ENCODE measurements at regions not wholly inside any gene's neighbourhood (a gene's known extent, or its start where the extent isn't known, plus 50 kb on each side); places are given as distances from the start of the nearest gene placed in this dataset.

GRCh38 chr15:94677202-94677790, 445.9 kb downstream of the MCTP2 start:
- DNase-seq (ENCODE audit: low read depth in 2 of 2) = no peak

GRCh38 chr15:94682171-94682570, 450.8 kb downstream of the MCTP2 start:
- DNase-seq (ENCODE audit: low read depth in 2 of 2) = no peak

DNA sequence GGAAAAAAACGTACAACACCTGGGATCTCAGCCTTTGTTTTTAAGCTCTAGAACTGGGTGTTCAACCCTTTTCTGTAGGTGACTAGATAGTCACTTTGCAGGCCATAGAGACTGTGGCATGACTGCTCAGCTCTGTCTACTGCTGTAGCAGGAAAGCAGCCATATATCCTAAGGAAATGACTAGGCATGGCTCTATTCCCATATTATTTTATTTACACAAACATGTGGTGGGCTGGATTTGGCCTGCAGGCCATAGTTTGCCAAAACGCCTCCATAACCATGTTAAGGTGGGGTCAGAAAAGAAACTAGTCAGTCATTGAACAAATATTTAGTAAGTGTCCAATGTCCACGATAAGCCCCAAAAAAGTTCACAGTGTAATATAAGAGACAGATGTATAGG, 452.5 kb downstream of the MCTP2 start:
- DNase-seq (ENCODE audit: low read depth in 2 of 2) = peak; percentile 64 to 80

DNA sequence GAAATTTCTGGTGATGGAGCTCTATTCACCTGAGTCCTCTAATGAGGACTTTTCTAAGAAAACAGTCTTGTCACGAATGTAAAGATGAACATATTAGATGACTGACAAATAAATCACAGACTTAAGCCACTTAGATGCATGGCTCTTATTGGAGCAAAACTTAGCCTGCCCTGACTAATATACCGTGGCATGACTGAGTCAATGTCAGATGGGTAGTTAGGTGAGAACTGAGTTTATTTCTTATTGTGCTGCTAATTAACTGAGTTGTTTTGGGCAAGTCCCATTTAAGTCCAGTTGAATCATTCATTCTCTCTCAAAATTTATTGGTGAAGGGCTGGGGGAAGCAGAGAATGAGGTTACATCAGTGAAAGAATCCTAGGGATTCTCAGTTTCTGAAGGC, 459.8 kb downstream of the MCTP2 start:
- DNase-seq (ENCODE audit: low read depth in 2 of 2) = no peak

DNA sequence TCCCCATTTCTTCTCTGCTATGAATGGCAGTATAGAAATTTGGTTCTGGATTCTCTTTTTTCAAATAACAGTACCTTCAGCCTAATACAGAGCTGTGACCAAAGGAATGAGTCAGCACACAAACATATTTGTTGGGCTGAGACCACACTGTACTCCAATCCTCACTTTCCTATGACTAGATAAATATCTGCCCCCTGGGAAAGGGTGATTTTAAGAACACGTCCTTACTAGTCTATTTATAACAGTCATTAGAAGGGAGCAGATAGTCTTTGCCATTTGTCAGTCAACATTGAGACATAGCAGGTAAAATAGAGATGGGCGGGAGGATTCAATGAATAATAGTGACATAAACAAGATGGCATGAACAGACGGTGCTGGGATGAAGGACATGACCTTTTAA, 461.3 kb downstream of the MCTP2 start:
- peak in 1 of 2 donors; percentile 40 for DNase-seq (ENCODE audit: low read depth in 2 of 2)

- no peak for DNase-seq (ENCODE audit: low read depth in 2 of 2)
Measured at GRCh38 chr15:94700211-94700610, 468.9 kb downstream of the MCTP2 start.

DNA sequence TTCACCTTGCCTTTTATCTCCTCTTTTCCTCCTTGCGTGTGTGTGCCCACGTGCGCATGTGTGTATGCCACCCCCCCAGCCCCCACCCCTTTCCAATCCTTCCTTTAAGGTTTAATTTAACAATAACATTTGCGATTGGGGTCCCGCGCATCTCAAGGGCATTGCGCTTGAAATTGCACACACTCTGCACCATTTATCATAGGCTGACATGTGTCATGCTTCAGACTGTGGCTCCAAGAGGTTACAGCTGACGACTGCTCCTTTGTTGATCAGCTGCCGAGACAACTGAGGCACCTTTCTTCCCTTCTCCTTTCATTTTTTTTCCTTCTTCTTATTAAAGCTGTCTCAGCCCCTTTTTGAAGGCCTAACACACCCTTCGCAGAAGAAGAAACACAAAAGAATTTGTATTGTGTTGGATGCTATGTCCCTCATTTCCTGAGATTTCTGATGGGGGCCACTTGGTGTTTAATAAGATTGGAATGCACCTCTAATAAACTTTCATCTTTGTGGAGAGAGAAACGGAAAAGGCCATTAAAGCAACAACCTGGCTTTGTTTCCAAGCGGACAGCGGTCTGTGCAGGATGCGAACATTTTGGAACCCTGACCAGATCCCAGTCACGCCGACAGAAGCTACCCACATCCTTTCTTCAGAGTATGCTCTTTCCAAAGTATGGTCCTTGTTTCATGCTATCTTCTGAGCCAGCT, 470.1 kb downstream of the MCTP2 start:
- peak in 1 of 2 donors; percentile 82 for DNase-seq (ENCODE audit: low read depth in 2 of 2)

DNA sequence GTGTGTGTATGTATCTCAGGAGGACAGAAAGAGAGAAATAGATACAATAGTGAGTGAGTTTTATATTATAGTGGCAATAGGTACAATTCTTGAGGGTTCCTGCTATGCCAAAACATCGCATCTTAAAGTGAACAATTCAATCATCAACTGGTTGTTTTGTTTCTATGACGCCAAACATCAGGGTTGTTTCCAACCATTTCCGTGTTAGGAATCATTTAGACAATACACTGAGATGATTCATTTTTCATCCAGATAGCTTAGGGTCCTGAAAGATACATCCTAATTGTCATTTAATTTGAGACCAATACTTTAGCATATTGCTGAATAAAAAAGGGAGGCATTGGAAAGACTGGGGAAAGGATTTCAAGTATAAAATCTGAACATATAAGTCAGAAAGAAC, 472.2 kb downstream of the MCTP2 start:
- peak; percentile 89 to 92 for DNase-seq (ENCODE audit: low read depth in 2 of 2)

DNA sequence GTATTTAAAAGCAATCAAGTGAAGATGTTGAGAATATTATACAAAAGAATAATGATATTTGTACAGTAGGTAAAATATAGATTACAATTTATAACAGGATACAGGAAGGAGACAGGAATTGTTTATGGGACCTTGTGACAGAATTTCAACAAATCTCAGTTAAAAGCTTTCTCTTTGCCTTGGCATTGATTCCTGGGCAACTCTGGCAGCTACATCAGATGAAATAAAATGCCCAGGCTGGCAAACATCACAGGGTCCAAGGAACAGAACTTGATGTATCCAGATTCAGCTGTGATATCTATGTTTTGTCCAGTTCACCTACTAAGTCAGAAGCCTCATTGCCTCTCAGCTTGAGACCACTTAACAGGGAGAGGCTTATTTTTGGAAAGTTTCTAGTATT, 473.1 kb downstream of the MCTP2 start:
- DNase-seq (ENCODE audit: low read depth in 2 of 2) = peak in 1 of 2 donors; percentile 58

DNA sequence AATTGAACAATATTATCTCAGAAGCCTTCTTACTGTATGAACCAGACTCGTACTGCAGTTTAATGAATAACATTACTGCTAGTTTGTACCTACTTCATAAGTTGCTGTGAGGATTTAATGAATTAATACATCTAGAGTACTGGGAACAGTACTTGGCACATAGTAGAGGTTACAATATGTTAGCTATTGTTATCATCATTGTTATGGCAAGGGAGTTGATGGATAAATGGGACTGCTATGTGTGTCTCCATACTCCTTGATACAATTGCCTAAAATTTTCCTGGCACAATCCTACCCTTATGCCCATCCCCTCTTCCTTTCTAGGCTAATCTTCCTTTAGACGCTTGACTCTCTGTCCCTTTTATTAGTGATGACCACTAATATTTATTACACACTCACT, 473.6 kb downstream of the MCTP2 start:
- peak in 1 of 2 donors; percentile 65 for DNase-seq (ENCODE audit: low read depth in 2 of 2)

GRCh38 chr15:94709319-94709718, 478.0 kb downstream of the MCTP2 start:
- DNase-seq (ENCODE audit: low read depth in 2 of 2) = no peak

GRCh38 chr15:94722024-94722636, 490.8 kb downstream of the MCTP2 start:
- no peak for DNase-seq (ENCODE audit: low read depth in 2 of 2)

- no peak for DNase-seq (ENCODE audit: low read depth in 2 of 2)
Measured at GRCh38 chr15:94723801-94724200, 492.4 kb downstream of the MCTP2 start.

GRCh38 chr15:94731286-94731685, 499.9 kb downstream of the MCTP2 start:
- no peak for DNase-seq (ENCODE audit: low read depth in 2 of 2)

DNA sequence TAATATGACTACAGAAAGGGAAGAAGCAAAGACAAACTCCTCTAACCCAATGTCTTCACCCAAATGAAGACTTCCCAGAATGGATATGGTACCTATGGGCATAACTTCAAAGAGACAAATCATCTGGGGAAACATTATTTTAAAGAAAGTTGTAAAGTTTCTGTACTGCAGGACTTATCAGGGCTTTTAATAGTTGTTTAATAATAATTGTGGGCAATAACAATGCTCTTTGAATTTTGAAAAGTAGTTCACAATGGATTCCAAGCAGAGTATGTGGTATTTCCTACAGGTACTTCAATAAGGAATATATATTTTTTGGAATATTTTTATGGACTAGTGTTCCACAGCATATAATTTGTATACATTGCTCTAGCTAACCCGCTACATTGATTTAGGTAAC, 503.1 kb downstream of the MCTP2 start:
- DNase-seq (ENCODE audit: low read depth in 2 of 2) = no peak

GRCh38 chr15:94736236-94736635, 504.9 kb downstream of the MCTP2 start:
- peak; percentile 2 to 16 for DNase-seq (ENCODE audit: low read depth in 2 of 2)

DNA sequence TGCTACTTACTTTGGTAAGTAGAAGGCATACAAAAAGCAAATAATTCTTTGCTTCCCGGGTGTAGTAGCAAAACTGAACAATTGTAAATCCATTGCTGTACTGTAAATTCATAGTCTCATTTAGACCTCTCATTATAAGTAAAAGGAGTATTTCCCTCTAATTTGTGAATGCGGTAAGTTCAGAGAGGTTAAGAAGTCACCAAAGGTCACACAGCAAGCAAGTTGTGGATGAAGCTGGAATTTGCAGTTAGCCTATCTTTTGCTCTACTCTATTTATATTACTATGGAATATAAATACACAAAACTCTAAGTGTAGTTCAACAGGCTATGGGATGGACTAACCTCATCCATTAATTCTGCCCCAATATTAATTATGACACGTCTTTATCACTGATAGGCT, 508.3 kb downstream of the MCTP2 start:
- DNase-seq (ENCODE audit: low read depth in 2 of 2) = no peak

DNA sequence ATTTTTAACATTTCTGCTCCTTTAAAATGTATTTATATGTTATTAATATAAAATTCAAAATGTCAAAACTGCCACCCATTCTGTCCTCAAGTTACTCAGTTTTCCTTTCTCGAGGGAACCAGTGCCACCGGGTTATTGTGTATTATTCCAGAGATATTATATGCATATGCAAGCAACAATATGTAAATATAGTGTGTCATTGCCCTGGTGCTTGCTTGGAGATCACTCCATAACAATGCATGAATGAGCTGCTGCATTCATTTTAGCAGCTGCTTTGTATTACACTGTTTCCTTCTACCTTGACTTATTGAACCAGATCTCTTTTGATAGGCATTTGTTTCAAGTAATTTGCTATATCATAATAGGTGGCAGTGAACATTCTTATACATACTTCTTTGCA, 509.1 kb downstream of the MCTP2 start:
- DNase-seq (ENCODE audit: low read depth in 2 of 2) = no peak

- DNase-seq (ENCODE audit: low read depth in 2 of 2) = peak; percentile 5 to 61
Measured at GRCh38 chr15:94743668-94744067, 512.3 kb downstream of the MCTP2 start.

DNA sequence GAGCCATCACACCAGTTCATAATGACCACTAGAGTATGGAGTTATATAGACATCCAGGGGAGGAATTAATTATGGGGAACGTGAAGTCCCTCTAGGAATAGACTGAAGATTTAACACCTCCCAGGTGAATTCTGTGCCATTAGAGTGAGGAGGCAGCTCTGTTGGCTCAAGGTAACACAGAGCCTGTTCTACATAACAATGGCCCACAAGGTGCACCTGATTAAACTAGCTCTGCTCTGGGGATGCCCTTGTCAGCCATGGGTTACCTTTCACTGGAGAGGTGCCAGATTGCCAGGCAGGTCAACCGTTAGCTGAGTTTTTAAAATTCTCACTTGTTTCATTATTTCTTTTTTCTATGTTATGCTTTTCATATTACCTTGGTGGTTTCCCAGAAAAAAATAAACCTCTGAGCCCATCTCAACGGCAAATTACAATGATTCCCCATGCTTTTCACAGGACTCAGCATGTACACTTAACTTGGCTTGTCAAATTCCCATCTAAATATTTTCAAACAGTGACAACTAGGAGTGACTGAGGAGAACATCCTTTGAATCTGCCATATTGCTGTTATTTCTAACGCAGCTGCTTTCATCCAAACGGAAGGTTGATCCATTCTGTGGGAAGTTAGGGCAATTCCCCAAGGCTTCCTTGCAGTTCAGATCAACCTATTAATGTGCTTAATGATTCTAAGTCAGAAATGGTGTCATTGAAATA, 512.9 kb downstream of the MCTP2 start:
- DNase-seq (ENCODE audit: low read depth in 2 of 2) = no peak

- no peak for DNase-seq (ENCODE audit: low read depth in 2 of 2)
Measured at GRCh38 chr15:94745371-94745770, 514.0 kb downstream of the MCTP2 start.

DNA sequence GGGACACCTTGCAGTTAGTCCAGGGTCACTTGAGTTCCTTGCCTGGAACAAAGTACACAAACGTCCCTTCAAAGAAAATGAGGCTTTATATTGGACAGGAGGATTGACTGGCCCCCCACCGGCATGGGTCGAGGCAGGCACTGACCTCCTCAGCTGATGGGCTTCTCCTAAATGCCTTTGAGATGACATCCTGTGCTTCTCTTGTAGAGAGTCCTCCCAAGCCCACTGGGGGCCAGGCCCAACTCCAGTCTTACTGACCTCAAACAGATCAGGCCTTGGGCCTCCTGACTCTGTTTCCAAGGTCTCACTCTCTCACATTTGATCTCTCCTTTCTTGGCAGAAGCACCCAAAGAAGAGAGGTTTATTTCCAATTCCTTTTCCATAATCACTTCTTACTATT, 516.1 kb downstream of the MCTP2 start:
- no peak for DNase-seq (ENCODE audit: low read depth in 2 of 2)

All from dermis microvascular lymphatic vessel endothelial cell (primary cell).